PC-9 (cell line): ENCODE measurements at regions not wholly inside any gene's neighbourhood (a gene's known extent, or its start where the extent isn't known, plus 50 kb on each side); places are given as distances from the start of the nearest gene placed in this dataset.

ENCODE experiments used
- BruUV-seq: library from RNA; stranded (reverse); fragments of 400-500 nt; replicated peaks from 2 replicates; lab custom pipeline; 2021; lab: Mats Ljungman, UMichigan
- CTCF ChIA-PET: fragments of 300-600 bp; sonication (Branson Sonifier 250); formaldehyde crosslinking; loops from one replicate; lab custom pipeline; 2022; ENCODE audit warnings: antibody characterized with exemption; lab: Charles Lee
- POLR2A ChIA-PET: fragments of 300-600 bp; sonication (Branson Sonifier 250); formaldehyde crosslinking; loops from one replicate; lab custom pipeline; 2022; ENCODE audit warnings: antibody characterized with exemption; ENCODE audit not compliant: unreplicated experiment; lab: Charles Lee
- DNase-seq, 2 experiments: peaks; one replicate each; pipeline versions ENCODE4 v3.0.0 to v3.0.0-alpha.2; 2015 to 2022; ENCODE audit warnings: mixed read lengths in 1 of 2
- H2AFZ ChIP-seq: fragments of 200-600 bp; sonication (generic); 2 replicates; pipeline ENCODE4 v1.8.1; 2017; ENCODE audit warnings: antibody characterized with exemption
- H3F3A ChIP-seq: fragments of 200-600 bp; sonication (generic); 2 replicates; pipeline ENCODE4 v1.8.1; 2017; ENCODE audit warnings: antibody characterized with exemption, mild to moderate bottlenecking, low read depth; ENCODE audit not compliant: insufficient read depth
- H3K27ac ChIP-seq: fragments of 200-600 bp; sonication (generic); 2 replicates; pipeline ENCODE4 v1.6.1; 2016; ENCODE audit warnings: mixed run types
- H3K27me3 ChIP-seq: fragments of 200-600 bp; sonication (generic); 2 replicates; pipeline ENCODE4 v1.6.1; 2016; ENCODE audit warnings: low read depth, mixed run types; ENCODE audit not compliant: insufficient read depth
- H3K36me3 ChIP-seq: fragments of 200-600 bp; sonication (generic); 2 replicates; pipeline ENCODE4 v1.6.1; 2016; ENCODE audit warnings: low read depth, mixed run types
- H3K4me1 ChIP-seq: fragments of 200-600 bp; sonication (generic); replicated peaks from 2 replicates; pipeline ENCODE4 v1.6.1; 2016; ENCODE audit warnings: mixed run types; ENCODE audit not compliant: insufficient read depth
- H3K4me2 ChIP-seq: fragments of 200-600 bp; sonication (generic); 2 replicates; pipeline ENCODE4 v1.6.1; 2017; ENCODE audit warnings: mixed run types
- H3K4me3 ChIP-seq: fragments of 200-600 bp; sonication (generic); 2 replicates; pipeline ENCODE4 v1.6.1; 2016; ENCODE audit warnings: mixed run types
- H3K79me2 ChIP-seq: fragments of 200-600 bp; sonication (generic); 2 replicates; pipeline ENCODE4 v1.6.1; 2017; ENCODE audit warnings: low read depth, mixed run types
- H3K9me2 ChIP-seq: fragments of 200-600 bp; sonication (generic); 2 replicates; pipeline ENCODE4 v1.8.1; 2017; ENCODE audit warnings: mild to moderate bottlenecking; ENCODE audit not compliant: insufficient read depth
- H3K9me3 ChIP-seq: fragments of 200-600 bp; sonication (generic); 2 replicates; pipeline ENCODE4 v1.8.1; 2016; ENCODE audit warnings: low read depth; ENCODE audit not compliant: insufficient read depth
- H4K20me1 ChIP-seq: fragments of 200-600 bp; sonication (generic); 2 replicates; pipeline ENCODE4 v1.8.1; 2017; ENCODE audit not compliant: insufficient read depth
- EZH2 ChIP-seq: fragments of 200-600 bp; sonication (generic); IDR thresholded peaks from 2 replicates; pipeline ENCODE4 v1.8.0; 2017; ENCODE audit warnings: antibody characterized with exemption, low read depth
- intact Hi-C: fragments of 100-400 bp; cut with micrococcal nuclease; formaldehyde crosslinking; loops from one replicate; pipeline ENCODE4 v1.10.0; 2022; ENCODE audit not compliant: unreplicated experiment
- TF ChIP-seq, protein P1 (sequence below): fragments of 200-600 bp; sonication (generic); conservative IDR thresholded peaks from 2 replicates; pipeline ENCODE4 v1.6.1; 2017; ENCODE audit warnings: mixed run types, antibody characterized with exemption, mild to moderate bottlenecking, moderate library complexity

DNA sequence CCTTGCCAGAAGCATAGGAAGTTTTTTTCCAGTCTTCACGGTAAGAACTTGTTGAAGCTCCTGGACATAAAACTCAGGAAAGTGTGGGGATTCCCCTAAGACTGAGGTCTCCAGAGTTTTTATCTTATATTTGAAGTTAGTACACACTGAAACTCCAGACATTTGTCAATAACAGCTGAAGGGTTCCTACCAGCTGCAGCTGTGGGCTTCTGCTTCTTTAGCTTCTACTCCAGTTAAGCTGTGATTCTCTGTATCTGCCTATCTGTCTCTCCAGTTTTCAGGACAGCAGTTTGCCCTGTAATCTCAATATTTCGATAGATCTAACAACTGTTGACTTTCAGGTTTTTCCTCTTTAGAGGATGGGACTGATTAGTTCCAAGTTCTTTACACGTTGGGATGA, 966.0 kb upstream of the SEMA6D start:
- no peaks in the 10 kb centered on the region for H3K9me3 ChIP-seq
- H3K9me2 ChIP-seq: no peaks in the 10 kb centered on the region
- no peaks in the 10 kb centered on the region for H4K20me1 ChIP-seq
- no peak for TF ChIP-seq EZH2
- TF ChIP-seq, protein P1, sequence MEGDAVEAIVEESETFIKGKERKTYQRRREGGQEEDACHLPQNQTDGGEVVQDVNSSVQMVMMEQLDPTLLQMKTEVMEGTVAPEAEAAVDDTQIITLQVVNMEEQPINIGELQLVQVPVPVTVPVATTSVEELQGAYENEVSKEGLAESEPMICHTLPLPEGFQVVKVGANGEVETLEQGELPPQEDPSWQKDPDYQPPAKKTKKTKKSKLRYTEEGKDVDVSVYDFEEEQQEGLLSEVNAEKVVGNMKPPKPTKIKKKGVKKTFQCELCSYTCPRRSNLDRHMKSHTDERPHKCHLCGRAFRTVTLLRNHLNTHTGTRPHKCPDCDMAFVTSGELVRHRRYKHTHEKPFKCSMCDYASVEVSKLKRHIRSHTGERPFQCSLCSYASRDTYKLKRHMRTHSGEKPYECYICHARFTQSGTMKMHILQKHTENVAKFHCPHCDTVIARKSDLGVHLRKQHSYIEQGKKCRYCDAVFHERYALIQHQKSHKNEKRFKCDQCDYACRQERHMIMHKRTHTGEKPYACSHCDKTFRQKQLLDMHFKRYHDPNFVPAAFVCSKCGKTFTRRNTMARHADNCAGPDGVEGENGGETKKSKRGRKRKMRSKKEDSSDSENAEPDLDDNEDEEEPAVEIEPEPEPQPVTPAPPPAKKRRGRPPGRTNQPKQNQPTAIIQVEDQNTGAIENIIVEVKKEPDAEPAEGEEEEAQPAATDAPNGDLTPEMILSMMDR: no peak
- H3K4me2 ChIP-seq: no peak overlapping the region
- H3K79me2 ChIP-seq: no peaks in the 10 kb centered on the region
- H3K4me3 ChIP-seq: no peak overlapping the region
- CTCF ChIA-PET: no interaction called here
- H3K27me3 ChIP-seq: no peaks in the 10 kb centered on the region
- no peak overlapping the region for H2AFZ ChIP-seq
- H3K4me1 ChIP-seq: no peaks in the 10 kb centered on the region
- no peak for DNase-seq
- BruUV-seq: no TSS peak
- intact Hi-C loops: no loop called here
- POLR2A ChIA-PET: no interaction called here
- H3F3A ChIP-seq: no peaks in the 10 kb centered on the region
- H3K27ac ChIP-seq: no peak overlapping the region
- H3K36me3 ChIP-seq: no peaks in the 10 kb centered on the region

- Histone ChIP-seq H3K27me3 (no peaks in the 10 kb centered on the region), H3K4me2 (no peak overlapping the region), H3K36me3 (no peaks in the 10 kb centered on the region), H3K4me3 (no peak overlapping the region), H3F3A (no peaks in the 10 kb centered on the region), H3K9me3 (no peaks in the 10 kb centered on the region), H2AFZ (no peak overlapping the region), H3K9me2 (no peaks in the 10 kb centered on the region), H3K79me2 (no peaks in the 10 kb centered on the region), H3K4me1 (no peaks in the 10 kb centered on the region), H3K27ac (no peak overlapping the region), H4K20me1 (no peaks in the 10 kb centered on the region)
- CTCF ChIA-PET: no interaction called here
- POLR2A ChIA-PET: interaction anchor here (0.6 kb wide), 1 partner anchor 439 kb away, joined by 5 read pairs; no protein-coding TSS in a partner anchor
- DNase-seq: no peak
- TF ChIP-seq, protein P1: no peak
- TF ChIP-seq EZH2: no peak
- intact Hi-C loops: no loop called here
- no TSS peak for BruUV-seq
Measured at GRCh38 chr15:46753946-46754345, 963.4 kb upstream of the SEMA6D start.

- Histone ChIP-seq H3K4me2 (no peak overlapping the region), H3K27me3 (no peaks in the 10 kb centered on the region), H3K4me3 (no peak overlapping the region), H3K4me1 (no peaks in the 10 kb centered on the region), H3K36me3 (no peaks in the 10 kb centered on the region), H3K79me2 (no peaks in the 10 kb centered on the region), H2AFZ (no peak overlapping the region), H3F3A (no peaks in the 10 kb centered on the region), H3K9me3 (no peaks in the 10 kb centered on the region), H3K9me2 (no peaks in the 10 kb centered on the region), H3K27ac (no peak overlapping the region), H4K20me1 (no peaks in the 10 kb centered on the region)
- CTCF ChIA-PET: no interaction called here
- intact Hi-C loops: no loop called here
- BruUV-seq: no TSS peak
- no peak for TF ChIP-seq EZH2
- TF ChIP-seq, protein P1: no peak
- DNase-seq: no peak
- POLR2A ChIA-PET: no interaction called here
Measured at GRCh38 chr15:46763091-46763490, 954.2 kb upstream of the SEMA6D start.
